A673 (cell line): ENCODE measurements at regions not wholly inside any gene's neighbourhood (a gene's known extent, or its start where the extent isn't known, plus 50 kb on each side); places are given as distances from the start of the nearest gene placed in this dataset.

Experiments
- BruUV-seq: library from RNA; stranded (reverse); fragments of 400-500 nt; replicated peaks from 2 replicates; lab custom pipeline; 2021; lab: Mats Ljungman, UMichigan
- CTCF ChIA-PET: fragments of 300-600 bp; sonication (Branson Sonifier 250); formaldehyde crosslinking; loops from one replicate; lab custom pipeline; 2022; ENCODE audit warnings: antibody characterized with exemption; lab: Charles Lee
- POLR2A ChIA-PET: fragments of 300-600 bp; sonication (Branson Sonifier 250); formaldehyde crosslinking; loops from one replicate; lab custom pipeline; 2022; ENCODE audit warnings: antibody characterized with exemption; ENCODE audit not compliant: low non-redundant PET; lab: Charles Lee
- DNase-seq: peaks from one replicate; pipeline ENCODE4 v3.0.0-alpha.2; 2015; ENCODE audit warnings: low spot score
- H3K27ac ChIP-seq: fragments of 200-600 bp; sonication (generic); 2 replicates; pipeline ENCODE4 v1.5.1; 2016; ENCODE audit warnings: mixed run types, low read depth, mild to moderate bottlenecking, mixed read lengths, antibody characterized with exemption, low read length; ENCODE audit not compliant: poor library complexity, severe bottlenecking
- H3K27me3 ChIP-seq: fragments of 200-600 bp; sonication (generic); replicated peaks from 2 replicates; pipeline ENCODE4 v1.6.1; 2017; ENCODE audit warnings: mixed run types, low read depth, mild to moderate bottlenecking, mixed read lengths, antibody characterized with exemption, low read length; ENCODE audit not compliant: insufficient read depth, poor library complexity
- H3K36me3 ChIP-seq: fragments of 200-600 bp; sonication (generic); 2 replicates; pipeline ENCODE4 v1.6.1; 2016; ENCODE audit warnings: mixed run types, mild to moderate bottlenecking, mixed read lengths, antibody characterized with exemption, low read length; ENCODE audit not compliant: insufficient read depth, poor library complexity, severe bottlenecking
- H3K4me1 ChIP-seq: fragments of 200-600 bp; sonication (generic); 2 replicates; pipeline ENCODE4 v1.6.1; 2017; ENCODE audit warnings: mixed run types, mild to moderate bottlenecking, mixed read lengths, antibody characterized with exemption, low read length; ENCODE audit not compliant: insufficient read depth, poor library complexity, severe bottlenecking
- H3K4me3 ChIP-seq: fragments of 200-600 bp; sonication (generic); 2 replicates; pipeline ENCODE4 v1.5.1; 2016; ENCODE audit warnings: low read depth, mixed run types, mild to moderate bottlenecking, mixed read lengths, low read length; ENCODE audit not compliant: poor library complexity, severe bottlenecking
- H3K9me3 ChIP-seq: fragments of 200-600 bp; sonication (generic); 2 replicates; pipeline ENCODE4 v1.6.1; 2016; ENCODE audit warnings: mixed run types, low read depth, mild to moderate bottlenecking, mixed read lengths, antibody characterized with exemption, low read length; ENCODE audit not compliant: poor library complexity, severe bottlenecking
- EZH2 ChIP-seq: fragments of 200-600 bp; sonication (generic); IDR thresholded peaks from 2 replicates; pipeline ENCODE4 v1.6.1; 2017; ENCODE audit warnings: borderline replicate concordance, low read depth, mild to moderate bottlenecking, mixed read lengths, antibody characterized with exemption, low read length; ENCODE audit not compliant: poor library complexity, severe bottlenecking
- intact Hi-C: fragments of 100-400 bp; cut with micrococcal nuclease; formaldehyde crosslinking; loops from one replicate; pipeline ENCODE4 v1.10.0; 2022; ENCODE audit not compliant: unreplicated experiment
- TF ChIP-seq, protein P1 (sequence below): fragments of 300-800, 200-600 bp; sonication (generic); conservative IDR thresholded peaks from 2 replicates; pipeline ENCODE4 v1.5.1; 2017; ENCODE audit warnings: low read depth, mild to moderate bottlenecking, antibody characterized with exemption, low read length, moderate library complexity, mixed read lengths

DNA sequence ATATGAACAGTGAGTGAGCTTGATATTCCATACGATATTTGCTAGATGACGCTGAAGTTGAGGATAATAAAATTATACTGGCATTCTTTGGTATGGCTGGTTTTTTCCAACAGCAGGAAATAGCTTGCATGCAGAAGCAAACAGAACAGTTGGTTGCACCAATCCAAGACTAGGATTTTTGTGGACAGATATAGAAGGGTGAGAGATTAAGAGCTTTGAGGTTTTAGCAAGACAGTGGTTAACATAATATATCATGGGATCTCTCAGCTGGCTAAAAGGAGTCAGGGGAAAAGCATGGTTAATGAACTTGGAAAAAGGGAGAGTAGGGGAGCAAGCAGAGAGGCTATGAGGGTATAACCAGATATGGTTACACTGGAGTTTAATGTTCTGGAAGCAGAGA, 127.9 kb downstream of the DHX15 start:
- no peaks in the 10 kb centered on the region for H3K27me3 ChIP-seq
- no peak overlapping the region for H3K4me3 ChIP-seq
- ChIA-PET CTCF (no interaction called here), POLR2A (no interaction called here)
- no peak for TF ChIP-seq EZH2
- TF ChIP-seq, protein P1, sequence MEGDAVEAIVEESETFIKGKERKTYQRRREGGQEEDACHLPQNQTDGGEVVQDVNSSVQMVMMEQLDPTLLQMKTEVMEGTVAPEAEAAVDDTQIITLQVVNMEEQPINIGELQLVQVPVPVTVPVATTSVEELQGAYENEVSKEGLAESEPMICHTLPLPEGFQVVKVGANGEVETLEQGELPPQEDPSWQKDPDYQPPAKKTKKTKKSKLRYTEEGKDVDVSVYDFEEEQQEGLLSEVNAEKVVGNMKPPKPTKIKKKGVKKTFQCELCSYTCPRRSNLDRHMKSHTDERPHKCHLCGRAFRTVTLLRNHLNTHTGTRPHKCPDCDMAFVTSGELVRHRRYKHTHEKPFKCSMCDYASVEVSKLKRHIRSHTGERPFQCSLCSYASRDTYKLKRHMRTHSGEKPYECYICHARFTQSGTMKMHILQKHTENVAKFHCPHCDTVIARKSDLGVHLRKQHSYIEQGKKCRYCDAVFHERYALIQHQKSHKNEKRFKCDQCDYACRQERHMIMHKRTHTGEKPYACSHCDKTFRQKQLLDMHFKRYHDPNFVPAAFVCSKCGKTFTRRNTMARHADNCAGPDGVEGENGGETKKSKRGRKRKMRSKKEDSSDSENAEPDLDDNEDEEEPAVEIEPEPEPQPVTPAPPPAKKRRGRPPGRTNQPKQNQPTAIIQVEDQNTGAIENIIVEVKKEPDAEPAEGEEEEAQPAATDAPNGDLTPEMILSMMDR = no peak
- BruUV-seq = no TSS peak
- H3K9me3 ChIP-seq = no peaks in the 10 kb centered on the region
- DNase-seq = no peak
- intact Hi-C loops = no loop called here
- no peaks in the 10 kb centered on the region for H3K4me1 ChIP-seq
- no peak overlapping the region for H3K27ac ChIP-seq
- H3K36me3 ChIP-seq = no peaks in the 10 kb centered on the region

DNA sequence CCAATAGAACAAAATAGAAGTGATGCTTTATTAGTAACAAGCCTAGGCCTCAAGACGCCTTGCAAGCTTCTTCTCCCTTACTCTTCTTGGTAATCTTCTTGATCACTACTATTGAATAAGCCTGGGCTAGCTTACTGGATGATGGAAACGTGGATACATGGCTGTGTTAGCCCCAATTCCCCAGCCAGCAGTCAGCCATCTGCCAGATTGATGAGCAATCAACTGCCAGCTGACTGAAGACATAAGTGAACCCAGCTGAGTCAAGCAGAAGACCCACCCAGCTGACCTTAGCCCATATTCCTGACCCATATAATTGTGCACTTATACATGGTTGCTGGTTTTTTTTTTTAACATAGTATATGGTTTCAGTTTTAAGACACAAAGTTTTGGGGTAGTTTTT, 130.4 kb downstream of the DHX15 start:
- DNase-seq = no peak
- H3K4me1 ChIP-seq = no peaks in the 10 kb centered on the region
- H3K36me3 ChIP-seq = no peaks in the 10 kb centered on the region
- CTCF ChIA-PET = no interaction called here
- H3K27me3 ChIP-seq = no peaks in the 10 kb centered on the region
- POLR2A ChIA-PET = no interaction called here
- no peaks in the 10 kb centered on the region for H3K9me3 ChIP-seq
- no peak overlapping the region for H3K4me3 ChIP-seq
- no TSS peak for BruUV-seq
- H3K27ac ChIP-seq = no peak overlapping the region
- TF ChIP-seq, protein P1 = no peak
- TF ChIP-seq EZH2 = no peak
- intact Hi-C loops = no loop called here

DNA sequence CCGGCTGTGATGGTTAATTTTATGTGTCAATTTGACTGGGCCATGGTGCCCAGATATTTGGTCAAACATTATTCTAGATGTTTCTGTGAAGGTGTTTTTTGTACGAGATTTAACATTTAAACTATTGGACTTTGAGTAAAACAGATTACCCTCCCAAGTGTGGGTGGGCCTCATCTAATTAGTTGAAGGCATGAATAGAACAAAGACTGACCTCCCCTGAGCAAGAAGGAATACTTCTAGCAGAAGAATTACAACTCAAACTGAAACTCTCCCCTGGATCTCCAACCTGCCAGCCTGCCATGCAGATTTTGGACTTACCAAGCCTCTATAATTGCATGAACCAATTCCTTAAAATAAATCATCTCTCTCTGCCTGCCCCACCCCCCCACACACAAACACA, 132.5 kb downstream of the DHX15 start:
- POLR2A ChIA-PET = no interaction called here
- Histone ChIP-seq H3K4me1 (no peaks in the 10 kb centered on the region), H3K4me3 (no peak overlapping the region), H3K27me3 (no peaks in the 10 kb centered on the region), H3K36me3 (no peaks in the 10 kb centered on the region), H3K9me3 (no peaks in the 10 kb centered on the region), H3K27ac (no peak overlapping the region)
- DNase-seq = no peak
- no peak for TF ChIP-seq EZH2
- TF ChIP-seq, protein P1 = no peak
- CTCF ChIA-PET = no interaction called here
- BruUV-seq = no TSS peak
- intact Hi-C loops = no loop called here
